Suppressor macrophage treated with lipopolysaccharide for 4 hours (primary cell): ENCODE measurements at regions not wholly inside any gene's neighbourhood (a gene's known extent, or its start where the extent isn't known, plus 50 kb on each side); places are given as distances from the start of the nearest gene placed in this dataset.

Experiments
- DNase-seq: peaks from one replicate; pipeline ENCODE4 v3.0.0-alpha.2; 2020

DNA sequence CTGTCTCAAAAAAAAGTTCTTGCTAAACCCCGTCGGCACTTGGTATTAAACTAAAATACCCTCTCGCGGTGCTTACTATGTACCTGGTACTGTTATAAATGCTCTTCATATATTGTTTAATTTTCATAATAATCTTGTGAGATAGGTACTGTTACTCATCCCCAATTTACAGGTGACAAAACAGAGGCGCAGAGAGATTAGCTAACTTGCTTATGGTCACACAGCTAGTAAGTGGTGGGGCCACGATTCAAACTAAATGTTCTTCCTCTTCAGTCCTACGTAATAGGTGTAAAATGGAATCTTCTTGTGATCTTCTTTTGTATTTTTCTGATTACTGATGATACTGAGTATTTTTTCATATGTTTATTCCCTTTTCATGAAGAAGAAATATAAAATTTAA, 51.3 kb downstream of the TET3 start:
- no peak for DNase-seq

- peak; percentile 72 for DNase-seq
Measured at GRCh38 chr2:74036450-74037195, 51.9 kb downstream of the TET3 start.

DNA sequence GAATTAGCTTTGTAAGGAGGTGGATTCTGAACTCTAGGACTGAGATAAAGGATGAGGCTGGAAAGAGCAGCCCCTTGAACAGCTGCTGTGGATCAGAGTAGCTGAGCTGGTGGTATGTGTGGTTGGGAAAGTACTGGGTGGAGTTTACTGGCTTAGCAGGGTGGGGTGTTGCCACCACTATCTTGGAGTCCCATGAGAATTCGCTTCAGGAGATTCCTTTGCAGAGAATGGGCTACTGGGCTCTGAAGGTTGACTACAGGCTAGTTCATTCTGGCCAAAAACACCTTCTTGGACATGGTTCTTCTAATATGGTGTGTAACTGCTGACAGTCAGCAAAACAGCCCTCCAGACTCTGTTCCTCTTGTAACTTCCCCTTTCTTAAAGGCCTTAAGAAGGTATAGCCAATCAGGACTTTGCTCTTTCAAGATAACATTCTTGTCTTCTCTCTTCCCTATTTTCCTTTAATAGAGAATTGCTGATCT, 52.7 kb downstream of the TET3 start:
- peak; percentile 89 for DNase-seq

GRCh38 chr2:74039611-74040010, 54.9 kb downstream of the TET3 start:
- no peak for DNase-seq

GRCh38 chr2:74041182-74041581, 56.5 kb downstream of the TET3 start:
- peak; percentile 55 for DNase-seq

DNA sequence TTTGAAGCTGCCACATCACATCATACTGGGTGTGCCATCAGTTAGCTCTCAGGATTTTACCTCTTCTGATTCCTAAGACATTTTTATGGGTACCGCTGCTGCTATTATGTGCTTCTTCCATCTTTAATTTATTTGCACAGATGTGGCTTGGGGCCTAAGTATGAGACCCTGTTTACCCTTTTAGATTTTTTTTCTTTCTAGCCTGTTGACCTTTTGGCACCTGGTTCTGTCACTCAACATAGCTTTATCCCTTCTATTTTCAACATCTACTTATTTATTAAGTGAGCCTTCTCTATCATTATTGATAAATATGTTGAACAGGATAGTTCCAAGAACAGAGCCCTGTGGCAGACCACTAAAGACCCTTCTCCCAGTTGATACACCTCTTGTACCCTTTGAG, 57.0 kb downstream of the TET3 start:
- no peak for DNase-seq

GRCh38 chr2:74042606-74043005, 57.9 kb downstream of the TET3 start:
- DNase-seq: no peak

DNA sequence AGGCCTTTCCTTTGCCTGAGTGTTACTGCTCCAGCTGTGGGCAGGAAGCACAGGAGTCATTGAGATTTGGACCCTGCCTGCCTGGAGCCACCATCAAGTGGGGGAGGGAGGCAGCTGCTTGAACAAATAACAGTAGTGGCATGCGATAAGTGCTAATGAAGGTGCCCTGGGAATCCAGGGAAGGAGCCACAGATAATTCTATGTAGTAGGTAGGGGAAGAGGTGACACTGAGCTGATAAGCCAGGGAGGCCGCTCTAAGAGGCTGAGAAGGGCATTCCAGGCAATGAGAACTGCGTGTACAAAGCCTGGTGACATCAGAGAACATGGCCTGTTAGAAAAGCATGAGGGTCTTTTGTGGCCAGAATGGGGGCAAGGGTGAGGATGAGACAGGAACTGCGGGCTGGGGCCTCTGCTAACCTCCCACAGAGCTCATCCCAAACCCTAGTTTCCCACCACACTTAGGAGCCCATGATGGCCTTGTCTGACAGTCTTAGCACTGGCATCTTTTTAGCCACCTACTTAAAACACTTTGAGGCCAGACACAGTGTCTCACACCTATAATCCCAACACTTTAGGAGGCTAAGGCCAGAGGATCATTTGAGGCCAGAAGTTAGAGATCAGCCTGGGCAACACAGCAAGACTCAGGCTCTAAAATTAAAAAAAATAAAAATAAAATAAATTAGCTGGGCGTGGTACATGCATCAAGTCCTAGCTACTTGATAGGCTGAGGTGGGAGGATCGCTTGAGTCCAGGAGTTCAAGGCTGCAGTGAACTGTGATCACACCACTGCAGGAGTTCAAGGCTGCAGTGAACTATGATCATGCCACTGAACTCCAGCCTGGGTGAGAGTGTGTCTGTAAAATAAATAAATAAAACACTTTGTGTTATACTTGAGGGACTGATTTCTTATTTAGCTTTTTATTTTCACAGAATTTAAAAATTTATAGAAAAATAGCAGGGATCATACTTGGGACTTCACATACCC, 58.9 kb downstream of the TET3 start:
- DNase-seq: no peak

DNA sequence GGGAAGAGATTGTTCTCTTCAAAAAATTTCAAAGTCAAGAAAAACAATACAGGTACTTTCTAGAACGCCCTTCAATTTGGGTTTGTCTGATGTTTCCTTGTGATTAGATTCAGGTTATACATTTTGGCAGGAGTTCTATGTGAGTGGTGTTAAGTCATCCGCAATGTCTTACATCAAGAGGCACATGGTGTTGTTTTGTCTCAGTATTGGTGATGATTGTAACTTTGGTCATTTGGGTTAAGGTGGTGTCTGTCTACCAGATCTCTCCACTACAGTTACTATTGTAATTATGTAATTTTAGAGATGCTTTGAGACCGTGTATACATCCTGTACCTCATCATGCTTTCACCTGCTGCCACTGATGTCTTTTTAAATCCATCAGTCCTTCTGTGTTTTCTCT, 60.3 kb downstream of the TET3 start:
- DNase-seq: no peak

GRCh38 chr2:74045454-74045853, 60.7 kb downstream of the TET3 start:
- no peak for DNase-seq

DNA sequence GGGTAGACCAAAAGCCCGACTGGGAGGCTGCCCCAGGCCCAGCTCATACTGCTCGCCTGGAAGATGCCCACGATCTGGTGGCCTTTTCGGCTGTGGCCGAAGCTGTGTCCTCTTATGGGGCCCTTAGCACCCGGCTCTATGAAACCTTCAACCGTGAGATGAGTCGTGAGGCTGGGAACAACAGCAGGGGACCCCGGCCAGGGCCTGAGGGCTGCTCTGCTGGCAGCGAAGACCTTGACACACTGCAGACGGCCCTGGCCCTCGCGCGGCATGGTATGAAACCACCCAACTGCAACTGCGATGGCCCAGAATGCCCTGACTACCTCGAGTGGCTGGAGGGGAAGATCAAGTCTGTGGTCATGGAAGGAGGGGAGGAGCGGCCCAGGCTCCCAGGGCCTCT, 61.7 kb downstream of the TET3 start:
- no peak for DNase-seq

- DNase-seq: no peak
Measured at GRCh38 chr2:74047152-74047551, 62.4 kb downstream of the TET3 start.

GRCh38 chr2:74048147-74048546, 63.4 kb downstream of the TET3 start:
- DNase-seq: no peak

DNA sequence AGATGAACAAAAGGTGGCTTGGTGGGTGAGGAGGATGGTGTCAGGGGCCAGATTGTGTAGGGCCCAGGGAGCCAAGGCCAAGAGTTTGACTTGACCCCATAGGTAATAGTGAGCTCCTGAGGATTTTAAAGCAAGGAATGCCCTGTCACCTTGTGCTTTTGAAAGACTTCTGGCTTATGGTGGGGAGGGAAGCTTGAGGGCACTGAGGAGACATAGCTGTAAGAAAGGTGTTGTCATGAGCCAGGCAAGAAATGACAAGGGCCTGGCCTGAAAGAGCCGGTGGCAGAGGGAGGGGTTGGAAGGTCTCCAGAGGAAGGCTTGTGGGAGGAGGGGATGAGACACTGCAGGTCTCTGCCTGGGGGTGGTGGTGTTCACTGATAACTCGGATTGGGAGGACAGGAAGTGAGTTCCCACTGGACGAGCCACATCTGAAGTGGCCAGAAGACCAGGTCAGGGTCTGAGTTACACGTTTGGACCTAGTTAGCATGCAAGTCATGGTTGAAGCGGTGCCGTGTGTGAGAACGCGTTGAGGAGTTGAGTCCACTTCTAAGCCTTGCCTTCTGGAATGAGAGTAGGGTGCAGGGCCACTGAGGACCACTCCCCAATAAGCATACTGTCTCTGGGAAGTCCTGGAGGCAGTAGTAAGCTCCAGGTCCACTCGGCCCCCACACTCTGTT, 64.3 kb downstream of the TET3 start:
- DNase-seq: no peak

GRCh38 chr2:74050151-74050550, 65.4 kb downstream of the TET3 start:
- no peak for DNase-seq

DNA sequence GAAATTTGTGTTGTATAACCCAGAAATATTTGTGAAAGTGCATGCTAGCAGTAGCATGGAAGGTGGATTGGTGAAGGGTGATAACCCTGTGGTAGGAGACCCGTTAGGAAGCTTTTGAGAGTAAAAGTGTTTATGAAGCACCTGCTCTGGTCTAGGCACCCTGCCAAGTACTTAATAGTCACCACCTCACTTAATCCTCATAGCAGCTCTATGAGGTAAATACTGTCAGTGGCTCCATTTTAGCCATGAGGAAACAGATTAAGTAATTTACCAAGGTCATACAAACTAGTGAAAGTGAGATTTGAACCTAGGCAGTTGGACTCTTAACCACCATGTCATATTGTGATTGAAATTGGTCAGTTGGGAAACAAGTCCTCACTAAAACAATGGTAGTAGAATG, 66.8 kb downstream of the TET3 start:
- DNase-seq: no peak

DNA sequence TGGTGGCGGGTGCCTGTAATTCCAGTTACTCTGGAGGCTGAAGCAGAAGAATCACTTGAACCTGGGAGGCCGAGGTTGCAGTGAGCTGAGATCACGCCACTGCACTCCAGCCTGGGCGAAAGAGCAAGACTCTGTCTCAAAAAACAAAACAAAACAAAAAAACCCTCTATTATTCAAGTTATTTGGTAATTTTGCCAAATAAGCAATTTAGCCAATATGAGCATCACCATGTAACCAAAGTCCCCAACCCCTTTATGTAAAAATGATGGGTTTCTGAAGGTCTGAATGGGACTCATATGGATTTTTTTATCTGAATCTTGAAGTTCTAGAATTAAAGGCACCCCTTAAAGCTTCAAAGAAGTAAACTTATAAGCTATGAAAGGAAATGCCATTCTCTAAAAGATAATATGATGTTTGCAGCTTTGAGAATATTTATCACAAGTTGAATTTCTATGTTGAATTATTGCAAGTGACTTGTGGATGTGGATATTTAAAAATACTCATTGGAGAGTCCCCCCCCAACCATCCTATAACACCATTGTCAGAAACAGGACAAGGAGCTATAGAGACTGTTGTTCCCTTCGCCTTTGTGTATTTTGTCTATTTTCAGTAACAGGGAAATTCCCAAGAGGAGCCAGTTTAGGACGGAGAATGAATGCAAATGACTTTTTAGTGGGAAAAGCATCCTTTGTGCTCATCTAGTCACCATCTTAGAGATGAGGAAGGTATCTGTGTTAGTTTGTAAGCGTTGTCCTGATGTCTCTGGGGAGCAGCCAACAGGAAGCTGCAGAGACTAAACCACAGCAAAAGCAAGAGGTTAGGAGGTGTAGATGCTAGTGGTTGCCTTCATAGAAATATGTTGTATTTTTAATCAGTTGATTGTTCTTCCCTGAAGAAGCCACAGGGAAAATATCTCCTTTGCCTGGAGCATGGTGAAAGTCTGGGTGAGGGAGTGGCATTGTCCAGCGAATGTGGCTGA, 68.3 kb downstream of the TET3 start:
- DNase-seq: no peak

DNA sequence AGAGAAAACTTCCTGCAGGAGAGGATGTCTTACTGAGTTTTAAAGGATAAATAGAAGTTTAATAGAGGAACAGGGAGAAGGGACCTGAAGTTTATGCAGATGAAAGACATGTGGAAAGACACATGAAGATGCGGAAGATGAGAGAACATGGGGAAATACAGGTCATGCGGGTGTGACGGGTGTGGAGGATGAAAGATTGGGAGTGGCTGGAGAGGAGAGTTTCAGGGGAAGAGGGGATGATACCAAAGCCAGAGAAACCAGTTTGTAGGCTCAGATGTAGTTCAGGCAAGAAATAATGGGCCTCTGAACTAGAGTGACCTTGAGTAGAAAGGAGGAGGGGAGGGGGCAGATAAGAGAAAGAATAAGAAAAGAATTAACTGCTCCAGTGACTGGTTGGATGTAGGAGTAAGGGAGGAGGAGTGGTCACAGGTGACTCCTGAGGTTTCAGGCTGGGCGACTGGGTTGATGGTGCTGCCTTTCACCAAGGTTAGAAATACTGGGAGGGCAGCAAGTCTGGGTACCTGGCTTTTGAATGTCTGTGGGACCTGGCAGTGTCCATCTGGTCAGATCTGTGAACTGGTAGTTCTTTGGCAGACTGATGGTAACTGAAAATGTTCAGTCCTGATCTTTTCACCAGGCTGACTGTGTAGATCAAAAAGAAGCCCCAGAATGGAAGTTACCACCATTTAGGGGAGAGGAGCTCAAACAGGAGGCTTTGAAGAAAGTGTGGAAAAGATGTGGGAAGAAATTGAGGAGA, 69.4 kb downstream of the TET3 start:
- DNase-seq: peak; percentile 11

DNA sequence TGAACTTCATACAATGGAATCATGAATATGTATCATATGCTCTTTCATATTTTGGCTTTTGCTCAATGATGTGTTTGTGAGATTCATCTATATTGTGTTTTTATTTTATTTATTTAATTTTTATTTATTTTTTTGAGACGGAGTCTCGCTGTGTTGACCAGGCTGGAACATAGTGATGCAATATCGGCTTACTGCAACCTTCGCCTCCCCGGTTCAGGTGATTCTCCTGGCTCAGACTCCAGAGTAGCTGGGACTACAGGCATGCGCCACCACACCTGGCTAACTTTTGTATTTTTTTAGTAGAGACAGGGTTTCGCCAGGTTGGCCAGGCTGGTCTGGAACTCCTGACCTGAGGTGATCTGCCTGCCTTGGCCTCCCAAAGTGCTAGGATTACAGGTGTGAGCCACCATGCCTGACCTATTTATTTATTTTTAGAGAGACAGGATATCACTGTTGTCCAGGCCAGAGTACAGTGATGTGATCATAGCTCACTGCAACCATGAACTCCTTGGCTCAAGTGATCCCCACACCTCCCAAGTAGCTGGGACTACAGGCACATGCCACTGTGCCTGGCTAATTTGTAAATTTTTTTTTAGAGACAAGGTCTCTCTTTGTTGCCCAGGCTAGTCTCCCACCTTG, 74.5 kb downstream of the TET3 start:
- no peak for DNase-seq

GRCh38 chr2:74063486-74063885, 78.8 kb downstream of the TET3 start:
- no peak for DNase-seq

- no peak for DNase-seq
Measured at GRCh38 chr2:74065456-74065855, 80.7 kb downstream of the TET3 start.
